Natural killer cell (primary cell): ENCODE measurements at regions not wholly inside any gene's neighbourhood (a gene's known extent, or its start where the extent isn't known, plus 50 kb on each side); places are given as distances from the start of the nearest gene placed in this dataset.

Source experiments
- ATAC-seq, 3 donors: fragments of 150-1000 bp in 2 of 3; fragments of 200-7000 bp in 1 of 3; cut with Tn5 transposase; 1 replicate in 1 of 3; 2 replicates in 2 of 3; pipeline ENCODE4 v1.10.0; 2021; ENCODE audit warnings: mild to moderate bottlenecking in 2 of 3, moderate library complexity in 2 of 3
- DNase-seq, 2 donors: peaks; one replicate each; pipeline versions ENCODE4 v3.0.0 to v3.0.0-alpha.2; 2013 to 2021; ENCODE audit warnings: mixed read lengths in 1 of 2
- H3K27ac ChIP-seq: one replicate; pipeline ENCODE4 v1.5.1; 2013; ENCODE audit warnings: mild to moderate bottlenecking, low read length
- H3K27me3 ChIP-seq: one replicate; pipeline ENCODE4 v1.6.1; 2013; ENCODE audit warnings: low read length; ENCODE audit not compliant: control insufficient read depth, insufficient read depth
- H3K36me3 ChIP-seq: one replicate; pipeline ENCODE4 v1.6.1; 2013; ENCODE audit warnings: low read length; ENCODE audit not compliant: control insufficient read depth, insufficient read depth
- H3K4me1 ChIP-seq: one replicate; pipeline ENCODE4 v1.6.1; 2013; ENCODE audit warnings: low read length; ENCODE audit not compliant: control insufficient read depth, insufficient read depth
- H3K4me3 ChIP-seq: one replicate; pipeline ENCODE4 v1.5.1; 2013; ENCODE audit warnings: low read length
- H3K9me3 ChIP-seq: one replicate; pipeline ENCODE4 v1.6.1; 2013; ENCODE audit warnings: low read length; ENCODE audit not compliant: control insufficient read depth, insufficient read depth
- H3K27ac Mint-ChIP-seq, 2 donors: one replicate each; pipeline ENCODE4 v1.8.0; 2022; ENCODE audit warnings: mild to moderate bottlenecking in 2 of 2, mixed read lengths in 2 of 2, moderate library complexity in 1 of 2
- H3K27me3 Mint-ChIP-seq, 2 donors: one replicate each; pipeline ENCODE4 v1.8.0; 2022; ENCODE audit warnings: low read depth in 2 of 2, mixed read lengths in 2 of 2
- H3K36me3 Mint-ChIP-seq: one replicate; pipeline ENCODE4 v1.8.0; 2022; ENCODE audit warnings: mixed read lengths
- H3K4me1 Mint-ChIP-seq, 2 donors: one replicate each; pipeline ENCODE4 v1.8.0; 2022; ENCODE audit warnings: mixed read lengths in 2 of 2
- H3K4me3 Mint-ChIP-seq: one replicate; pipeline ENCODE4 v1.8.0; 2022; ENCODE audit warnings: mild to moderate bottlenecking, moderate library complexity, mixed read lengths
- H3K9me3 Mint-ChIP-seq, 2 donors: one replicate each; pipeline ENCODE4 v1.8.0; 2022; ENCODE audit warnings: mixed read lengths in 2 of 2
- WGBS: methylation state at CpG from one replicate; pipeline ENCODE4 v1.1.7; 2013; ENCODE audit warnings: missing lambda C conversion rate; ENCODE audit not compliant: insufficient coverage; 5-methylcytosine and 5-hydroxymethylcytosine counted together
- intact Hi-C: fragments of 100-400 bp; cut with micrococcal nuclease; formaldehyde crosslinking; loops from one replicate; pipeline ENCODE4 v1.14.2; 2022
- TF ChIP-seq, protein P1 (sequence below): fragments of 200-600 bp; IDR thresholded peaks from one replicate; pipeline ENCODE4 v1.8.0; 2022; ENCODE audit warnings: antibody characterized with exemption

GRCh38 chr2:146908776-146909175 is 936.1 kb upstream of the ACVR2A start:
- intact Hi-C loops: no loop called here
- Histone ChIP-seq H3K4me3 (no peak overlapping the region), H3K27ac (no peak overlapping the region), H3K36me3 (no peaks in the 10 kb centered on the region), H3K27me3 (no peaks in the 10 kb centered on the region), H3K9me3 (no peaks in the 10 kb centered on the region), H3K4me1 (no peaks in the 10 kb centered on the region)
- TF ChIP-seq, protein P1, sequence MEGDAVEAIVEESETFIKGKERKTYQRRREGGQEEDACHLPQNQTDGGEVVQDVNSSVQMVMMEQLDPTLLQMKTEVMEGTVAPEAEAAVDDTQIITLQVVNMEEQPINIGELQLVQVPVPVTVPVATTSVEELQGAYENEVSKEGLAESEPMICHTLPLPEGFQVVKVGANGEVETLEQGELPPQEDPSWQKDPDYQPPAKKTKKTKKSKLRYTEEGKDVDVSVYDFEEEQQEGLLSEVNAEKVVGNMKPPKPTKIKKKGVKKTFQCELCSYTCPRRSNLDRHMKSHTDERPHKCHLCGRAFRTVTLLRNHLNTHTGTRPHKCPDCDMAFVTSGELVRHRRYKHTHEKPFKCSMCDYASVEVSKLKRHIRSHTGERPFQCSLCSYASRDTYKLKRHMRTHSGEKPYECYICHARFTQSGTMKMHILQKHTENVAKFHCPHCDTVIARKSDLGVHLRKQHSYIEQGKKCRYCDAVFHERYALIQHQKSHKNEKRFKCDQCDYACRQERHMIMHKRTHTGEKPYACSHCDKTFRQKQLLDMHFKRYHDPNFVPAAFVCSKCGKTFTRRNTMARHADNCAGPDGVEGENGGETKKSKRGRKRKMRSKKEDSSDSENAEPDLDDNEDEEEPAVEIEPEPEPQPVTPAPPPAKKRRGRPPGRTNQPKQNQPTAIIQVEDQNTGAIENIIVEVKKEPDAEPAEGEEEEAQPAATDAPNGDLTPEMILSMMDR: no peak
- H3K27ac Mint-ChIP-seq: no peak overlapping the region
- H3K4me1 Mint-ChIP-seq: no peaks in the 10 kb centered on the region
- H3K4me3 Mint-ChIP-seq: no peak overlapping the region
- ATAC-seq (no peak), DNase-seq (no peak)
- H3K27me3 Mint-ChIP-seq: no peaks in the 10 kb centered on the region
- peaks cover 11 to 15% of the 10 kb centered on the region in 2 donors for H3K9me3 Mint-ChIP-seq
- H3K36me3 Mint-ChIP-seq: no peaks in the 10 kb centered on the region
- WGBS: 90% methylated on average over 2 of the region's 3 CpGs

GRCh38 chr2:146898083-146898482 is 946.7 kb upstream of the ACVR2A start:
- H3K27ac ChIP-seq: no peak overlapping the region
- TF ChIP-seq, protein P1: no peak
- Mint-ChIP-seq H3K4me1 (no peaks in the 10 kb centered on the region), H3K27ac (no peak overlapping the region), H3K27me3 (no peaks in the 10 kb centered on the region), H3K9me3 (peaks cover 9 to 11% of the 10 kb centered on the region in 2 donors), H3K36me3 (peaks cover 8% of the 10 kb centered on the region), H3K4me3 (no peak overlapping the region)
- H3K36me3 ChIP-seq: no peaks in the 10 kb centered on the region
- intact Hi-C loops: no loop called here
- H3K4me1 ChIP-seq: no peaks in the 10 kb centered on the region
- 0% methylated on average over 1 of the region's 1 CpG for WGBS
- no peaks in the 10 kb centered on the region for H3K27me3 ChIP-seq
- ATAC-seq (no peak), DNase-seq (no peak)
- no peak overlapping the region for H3K4me3 ChIP-seq
- H3K9me3 ChIP-seq: no peaks in the 10 kb centered on the region

- ATAC-seq: no peak
- intact Hi-C loops: no loop called here
- H3K36me3 ChIP-seq: no peaks in the 10 kb centered on the region
- H3K27ac ChIP-seq: no peak overlapping the region
- Mint-ChIP-seq H3K27ac (no peak overlapping the region), H3K27me3 (no peaks in the 10 kb centered on the region), H3K4me3 (no peak overlapping the region), H3K9me3 (peaks cover 19 to 29% of the 10 kb centered on the region in 2 donors), H3K36me3 (peaks cover 8% of the 10 kb centered on the region), H3K4me1 (no peaks in the 10 kb centered on the region)
- no peaks in the 10 kb centered on the region for H3K9me3 ChIP-seq
- TF ChIP-seq, protein P1: no peak
- WGBS: 63% methylated on average over 1 of the region's 1 CpG
- no peaks in the 10 kb centered on the region for H3K4me1 ChIP-seq
- no peaks in the 10 kb centered on the region for H3K27me3 ChIP-seq
- H3K4me3 ChIP-seq: no peak overlapping the region
- DNase-seq: no peak
Measured at GRCh38 chr2:146894514-146894913, 950.3 kb upstream of the ACVR2A start.

GRCh38 chr2:146893500-146894041 is 951.3 kb upstream of the ACVR2A start:
- peaks cover 8% of the 10 kb centered on the region for H3K36me3 Mint-ChIP-seq
- H3K4me1 Mint-ChIP-seq: no peaks in the 10 kb centered on the region
- H3K27me3 Mint-ChIP-seq: no peaks in the 10 kb centered on the region
- Histone ChIP-seq H3K27ac (no peak overlapping the region), H3K4me3 (no peak overlapping the region), H3K27me3 (no peaks in the 10 kb centered on the region), H3K4me1 (no peaks in the 10 kb centered on the region), H3K9me3 (no peaks in the 10 kb centered on the region), H3K36me3 (no peaks in the 10 kb centered on the region)
- peaks cover 19 to 29% of the 10 kb centered on the region in 2 donors for H3K9me3 Mint-ChIP-seq
- ATAC-seq: no peak
- H3K4me3 Mint-ChIP-seq: no peak overlapping the region
- DNase-seq: no peak
- H3K27ac Mint-ChIP-seq: no peak overlapping the region
- 79% methylated on average over 5 of the region's 5 CpGs for WGBS
- TF ChIP-seq, protein P1: no peak
- intact Hi-C loops: no loop called here
